HG03469 (cell line): ENCODE measurements at regions not wholly inside any gene's neighbourhood (a gene's known extent, or its start where the extent isn't known, plus 50 kb on each side); places are given as distances from the start of the nearest gene placed in this dataset.
"Not testable (repeated sequence)": the region's sequence is repeated elsewhere in the genome, so short reads cannot be mapped to it uniquely, and the experiment has no call there.

Experiments used
- ATAC-seq: cut with Tn5 transposase; IDR thresholded peaks from one replicate; pipeline ENCODE4 v1.9.1; 2021; ENCODE audit warnings: mild to moderate bottlenecking, moderate library complexity, moderate number of reproducible peaks; ENCODE audit not compliant: unreplicated experiment

GRCh38 chr9:105972466-105973204, 278.3 kb downstream of the TMEM38B start:
- ATAC-seq: no peak

GRCh38 chr9:105973951-105974351, 279.6 kb downstream of the TMEM38B start:
- ATAC-seq: no peak

- no peak for ATAC-seq
These were observed 281.7 kb downstream of the TMEM38B start for GRCh38 chr9:105975886-105976645.

- no peak for ATAC-seq
These were observed 284.0 kb downstream of the TMEM38B start for GRCh38 chr9:105978336-105978735.

GRCh38 chr9:105978826-105979225, 284.5 kb downstream of the TMEM38B start:
- no peak for ATAC-seq

GRCh38 chr9:105979290-105979689, 284.9 kb downstream of the TMEM38B start:
- no peak for ATAC-seq

GRCh38 chr9:105984714-105985113, 290.4 kb downstream of the TMEM38B start:
- ATAC-seq: no peak

GRCh38 chr9:105993116-105993854, 298.9 kb downstream of the TMEM38B start:
- ATAC-seq: no peak

GRCh38 chr9:105993921-105994715, 299.8 kb downstream of the TMEM38B start:
- no peak for ATAC-seq

GRCh38 chr9:105994970-105995369, 300.6 kb downstream of the TMEM38B start:
- peak; percentile 64 for ATAC-seq

GRCh38 chr9:106017198-106017740, 322.9 kb downstream of the TMEM38B start:
- no peak for ATAC-seq

GRCh38 chr9:106019039-106019680, 324.8 kb downstream of the TMEM38B start:
- no peak for ATAC-seq

GRCh38 chr9:106019702-106020101, 325.4 kb downstream of the TMEM38B start:
- ATAC-seq: no peak

- ATAC-seq: no peak
These were observed 325.8 kb downstream of the TMEM38B start for GRCh38 chr9:106020186-106020585.

- no peak for ATAC-seq
These were observed 329.1 kb downstream of the TMEM38B start for GRCh38 chr9:106023455-106023854.

- no peak for ATAC-seq
These were observed 331.1 kb downstream of the TMEM38B start for GRCh38 chr9:106025453-106025852.

- not testable (repeated sequence) for ATAC-seq
These were observed 335.8 kb downstream of the TMEM38B start for GRCh38 chr9:106030146-106030545.

GRCh38 chr9:106032978-106033377, 338.6 kb downstream of the TMEM38B start:
- ATAC-seq: no peak

- no peak for ATAC-seq
These were observed 341.5 kb downstream of the TMEM38B start for GRCh38 chr9:106035806-106036205.
